ENCODE measurements at regions not wholly inside any gene's neighbourhood (a gene's known extent, or its start where the extent isn't known, plus 50 kb on each side); places are given as distances from the start of the nearest gene placed in this dataset.
"Not testable (repeated sequence)": the region's sequence is repeated elsewhere in the genome, so short reads cannot be mapped to it uniquely, and the experiment has no call there.

- not testable (repeated sequence) for DNase-seq
Measured at GRCh38 chr22:15849772-15850171, 159.9 kb downstream of the POTEH start.

- DNase-seq, result peak; percentile 31
Measured at GRCh38 chr22:15853716-15854373, 164.0 kb downstream of the POTEH start.

GRCh38 chr22:15854421-15854820 is 164.6 kb downstream of the POTEH start:
- DNase-seq, result peak; percentile 20

- not testable (repeated sequence) for DNase-seq
Measured at GRCh38 chr22:15854978-15855377, 165.2 kb downstream of the POTEH start.

GRCh38 chr22:15880926-15881325 is 191.1 kb downstream of the POTEH start:
- DNase-seq, result not testable (repeated sequence)

GRCh38 chr22:15904326-15904725 is 214.5 kb downstream of the POTEH start:
- DNase-seq, result not testable (repeated sequence)

- DNase-seq, result not testable (repeated sequence)
Measured at GRCh38 chr22:15911704-15912103, 221.9 kb downstream of the POTEH start.

GRCh38 chr22:15919120-15919519 is 229.3 kb downstream of the POTEH start:
- DNase-seq, result not testable (repeated sequence)

- DNase-seq, result not testable (repeated sequence)
Measured at GRCh38 chr22:15920941-15921340, 231.1 kb downstream of the POTEH start.

GRCh38 chr22:15922132-15922531 is 232.3 kb downstream of the POTEH start:
- not testable (repeated sequence) for DNase-seq

GRCh38 chr22:15922666-15923065 is 232.8 kb downstream of the POTEH start:
- not testable (repeated sequence) for DNase-seq

- DNase-seq, result not testable (repeated sequence)
Measured at GRCh38 chr22:15924820-15925219, 235.0 kb downstream of the POTEH start.

- not testable (repeated sequence) for DNase-seq
Measured at GRCh38 chr22:15927172-15927571, 237.3 kb downstream of the POTEH start.
